ENCODE measurements at regions not wholly inside any gene's neighbourhood (a gene's known extent, or its start where the extent isn't known, plus 50 kb on each side); places are given as distances from the start of the nearest gene placed in this dataset.

- DNase-seq (ENCODE audit: low spot score), result no peak
- in situ Hi-C loops (cut with MboI; ENCODE audit: low pct_unique_long_range_greater_than_20kb, low sequenced_read_pairs, unreplicated experiment), result no loop called here
- TF ChIP-seq CTCF (IDR thresholded peaks at IDR 0.05; ENCODE audit: extremely low read depth, insufficient read depth, missing control alignments), result no peak
Measured at GRCh38 chr17:12512694-12513355, 152.9 kb upstream of the MYOCD start.

GRCh38 chr17:12514596-12514995 lies 151.1 kb upstream of the MYOCD start:
- no peak for DNase-seq (ENCODE audit: low spot score)
- no peak for TF ChIP-seq CTCF (IDR thresholded peaks at IDR 0.05; ENCODE audit: extremely low read depth, insufficient read depth, missing control alignments)
- in situ Hi-C loops (cut with MboI; ENCODE audit: low pct_unique_long_range_greater_than_20kb, low sequenced_read_pairs, unreplicated experiment), result no loop called here

GRCh38 chr17:12519956-12520594 lies 145.6 kb upstream of the MYOCD start:
- DNase-seq (ENCODE audit: low spot score), result no peak
- in situ Hi-C loops (cut with MboI; ENCODE audit: low pct_unique_long_range_greater_than_20kb, low sequenced_read_pairs, unreplicated experiment), result no loop called here
- TF ChIP-seq CTCF (IDR thresholded peaks at IDR 0.05; ENCODE audit: extremely low read depth, insufficient read depth, missing control alignments), result no peak

- no peak for TF ChIP-seq CTCF (IDR thresholded peaks at IDR 0.05; ENCODE audit: extremely low read depth, insufficient read depth, missing control alignments)
- DNase-seq (ENCODE audit: low spot score), result no peak
- in situ Hi-C loops (cut with MboI; ENCODE audit: low pct_unique_long_range_greater_than_20kb, low sequenced_read_pairs, unreplicated experiment), result no loop called here
Measured at GRCh38 chr17:12521416-12521815, 144.3 kb upstream of the MYOCD start.

- in situ Hi-C loops (cut with MboI; ENCODE audit: low pct_unique_long_range_greater_than_20kb, low sequenced_read_pairs, unreplicated experiment), result no loop called here
- TF ChIP-seq CTCF (IDR thresholded peaks at IDR 0.05; ENCODE audit: extremely low read depth, insufficient read depth, missing control alignments), result no peak
- no peak for DNase-seq (ENCODE audit: low spot score)
Measured at GRCh38 chr17:12522336-12522735, 143.4 kb upstream of the MYOCD start.

GRCh38 chr17:12522743-12523183 lies 142.9 kb upstream of the MYOCD start:
- in situ Hi-C loops (cut with MboI; ENCODE audit: low pct_unique_long_range_greater_than_20kb, low sequenced_read_pairs, unreplicated experiment), result no loop called here
- no peak for TF ChIP-seq CTCF (IDR thresholded peaks at IDR 0.05; ENCODE audit: extremely low read depth, insufficient read depth, missing control alignments)
- DNase-seq (ENCODE audit: low spot score), result no peak
